ENCODE measurements at regions not wholly inside any gene's neighbourhood (a gene's known extent, or its start where the extent isn't known, plus 50 kb on each side); places are given as distances from the start of the nearest gene placed in this dataset.

GRCh38 chr13:91153372-91153771, 194.1 kb upstream of the MIR17HG start:
- peaks cover 16% of the 10 kb centered on the region for H3K4me1 ChIP-seq (ENCODE audit: low read length)
- H3K36me3 ChIP-seq (replicated peaks; ENCODE audit: low read depth, low read length), result no peaks in the 10 kb centered on the region
- H4K20me1 ChIP-seq (ENCODE audit: insufficient read depth, low read length), result no peaks in the 10 kb centered on the region
- H3K79me2 ChIP-seq (ENCODE audit: low read length), result no peaks in the 10 kb centered on the region
- no peaks in the 10 kb centered on the region for H3K9me3 ChIP-seq (ENCODE audit: insufficient read depth, low read length)
- no peak overlapping the region for H3K27ac ChIP-seq (ENCODE audit: low read length)
- no peak overlapping the region for H3K4me3 ChIP-seq (ENCODE audit: low read length)
- H3K4me2 ChIP-seq (ENCODE audit: low read length), result no peak overlapping the region
- TF ChIP-seq EZH2phosphoT487 (IDR thresholded peaks at IDR 0.05; ENCODE audit: low read depth), result no peak
- TF ChIP-seq, protein P1, sequence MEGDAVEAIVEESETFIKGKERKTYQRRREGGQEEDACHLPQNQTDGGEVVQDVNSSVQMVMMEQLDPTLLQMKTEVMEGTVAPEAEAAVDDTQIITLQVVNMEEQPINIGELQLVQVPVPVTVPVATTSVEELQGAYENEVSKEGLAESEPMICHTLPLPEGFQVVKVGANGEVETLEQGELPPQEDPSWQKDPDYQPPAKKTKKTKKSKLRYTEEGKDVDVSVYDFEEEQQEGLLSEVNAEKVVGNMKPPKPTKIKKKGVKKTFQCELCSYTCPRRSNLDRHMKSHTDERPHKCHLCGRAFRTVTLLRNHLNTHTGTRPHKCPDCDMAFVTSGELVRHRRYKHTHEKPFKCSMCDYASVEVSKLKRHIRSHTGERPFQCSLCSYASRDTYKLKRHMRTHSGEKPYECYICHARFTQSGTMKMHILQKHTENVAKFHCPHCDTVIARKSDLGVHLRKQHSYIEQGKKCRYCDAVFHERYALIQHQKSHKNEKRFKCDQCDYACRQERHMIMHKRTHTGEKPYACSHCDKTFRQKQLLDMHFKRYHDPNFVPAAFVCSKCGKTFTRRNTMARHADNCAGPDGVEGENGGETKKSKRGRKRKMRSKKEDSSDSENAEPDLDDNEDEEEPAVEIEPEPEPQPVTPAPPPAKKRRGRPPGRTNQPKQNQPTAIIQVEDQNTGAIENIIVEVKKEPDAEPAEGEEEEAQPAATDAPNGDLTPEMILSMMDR (IDR thresholded peaks at IDR 0.05; ENCODE audit: low read depth, low read length), result no peak
- H2AFZ ChIP-seq (ENCODE audit: low read depth, low read length), result no peak overlapping the region
- H3K27me3 ChIP-seq (ENCODE audit: low read depth, low read length), result no peaks in the 10 kb centered on the region
- H3K9ac ChIP-seq (ENCODE audit: low read length), result no peak overlapping the region

- Histone ChIP-seq H3K4me1 (ENCODE audit: low read length) (peaks cover 16% of the 10 kb centered on the region), H2AFZ (ENCODE audit: low read depth, low read length) (peak overlapping the region; percentile 92), H3K4me3 (ENCODE audit: low read length) (peak overlapping the region; percentile 34), H3K36me3 (replicated peaks; ENCODE audit: low read depth, low read length) (no peaks in the 10 kb centered on the region), H4K20me1 (ENCODE audit: insufficient read depth, low read length) (no peaks in the 10 kb centered on the region), H3K9me3 (ENCODE audit: insufficient read depth, low read length) (no peaks in the 10 kb centered on the region), H3K9ac (ENCODE audit: low read length) (no peak overlapping the region), H3K27ac (ENCODE audit: low read length) (peak overlapping the region; percentile 22), H3K4me2 (ENCODE audit: low read length) (peak overlapping the region; percentile 54), H3K79me2 (ENCODE audit: low read length) (no peaks in the 10 kb centered on the region), H3K27me3 (ENCODE audit: low read depth, low read length) (no peaks in the 10 kb centered on the region)
- TF ChIP-seq EZH2phosphoT487 (IDR thresholded peaks at IDR 0.05; ENCODE audit: low read depth), result no peak
- TF ChIP-seq, protein P1 (IDR thresholded peaks at IDR 0.05; ENCODE audit: low read depth, low read length), result no peak
Observed at GRCh38 chr13:91154558-91155353, 192.7 kb upstream of the MIR17HG start.

GRCh38 chr13:91155512-91156114, 191.9 kb upstream of the MIR17HG start:
- Histone ChIP-seq H3K9me3 (ENCODE audit: insufficient read depth, low read length) (no peaks in the 10 kb centered on the region), H3K36me3 (replicated peaks; ENCODE audit: low read depth, low read length) (no peaks in the 10 kb centered on the region), H3K27me3 (ENCODE audit: low read depth, low read length) (no peaks in the 10 kb centered on the region), H3K27ac (ENCODE audit: low read length) (peak overlapping the region; percentile 22), H3K9ac (ENCODE audit: low read length) (no peak overlapping the region), H3K4me2 (ENCODE audit: low read length) (peak overlapping the region; percentile 54), H3K79me2 (ENCODE audit: low read length) (no peaks in the 10 kb centered on the region), H4K20me1 (ENCODE audit: insufficient read depth, low read length) (no peaks in the 10 kb centered on the region), H3K4me1 (ENCODE audit: low read length) (peaks cover 16% of the 10 kb centered on the region), H3K4me3 (ENCODE audit: low read length) (peak overlapping the region; percentile 34; the same call in 1 of the 2 replicates), H2AFZ (ENCODE audit: low read depth, low read length) (peak overlapping the region; percentile 92)
- no peak for TF ChIP-seq EZH2phosphoT487 (IDR thresholded peaks at IDR 0.05; ENCODE audit: low read depth)
- TF ChIP-seq, protein P1 (IDR thresholded peaks at IDR 0.05; ENCODE audit: low read depth, low read length), result no peak

DNA sequence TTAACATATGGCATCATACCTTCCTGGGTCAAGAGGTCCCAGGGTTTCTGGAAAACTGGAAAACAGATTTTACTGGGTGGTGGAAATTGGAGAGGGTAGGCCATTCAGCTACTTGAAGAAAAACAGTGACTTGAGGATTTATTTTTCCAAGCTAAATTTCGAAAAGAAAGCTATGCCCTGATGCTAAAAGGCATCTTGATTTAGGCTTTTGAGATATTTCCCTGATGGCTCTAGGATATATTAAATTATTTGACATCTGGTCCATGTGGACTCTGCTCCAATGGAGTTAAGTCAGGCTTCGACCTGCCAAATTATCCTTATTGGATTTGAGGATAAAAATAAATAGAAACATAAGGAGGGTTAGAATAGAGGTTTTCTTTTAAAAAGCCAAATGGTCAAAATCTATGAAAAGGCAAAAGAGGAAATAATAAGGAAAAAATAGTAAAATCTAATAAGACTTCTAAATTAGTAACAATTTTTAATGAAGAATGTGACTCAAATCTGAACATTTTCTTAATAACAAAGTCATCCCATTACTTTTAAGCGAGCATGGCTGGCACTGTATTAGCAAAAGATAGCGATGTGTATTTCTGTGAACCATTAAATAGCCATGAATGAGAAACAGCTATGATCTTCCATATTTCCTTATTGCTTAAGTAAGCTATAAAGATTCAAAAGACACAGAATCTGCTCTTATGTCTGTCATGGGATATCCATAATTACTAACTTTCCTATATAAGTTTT, 190.0 kb upstream of the MIR17HG start:
- Histone ChIP-seq H3K9ac (ENCODE audit: low read length) (no peak overlapping the region), H3K36me3 (replicated peaks; ENCODE audit: low read depth, low read length) (no peaks in the 10 kb centered on the region), H3K27me3 (ENCODE audit: low read depth, low read length) (no peaks in the 10 kb centered on the region), H3K4me2 (ENCODE audit: low read length) (no peak overlapping the region), H4K20me1 (ENCODE audit: insufficient read depth, low read length) (no peaks in the 10 kb centered on the region), H2AFZ (ENCODE audit: low read depth, low read length) (no peak overlapping the region), H3K79me2 (ENCODE audit: low read length) (no peaks in the 10 kb centered on the region), H3K9me3 (ENCODE audit: insufficient read depth, low read length) (no peaks in the 10 kb centered on the region), H3K4me3 (ENCODE audit: low read length) (no peak overlapping the region), H3K27ac (ENCODE audit: low read length) (no peak overlapping the region), H3K4me1 (ENCODE audit: low read length) (peaks cover 19% of the 10 kb centered on the region)
- TF ChIP-seq EZH2phosphoT487 (IDR thresholded peaks at IDR 0.05; ENCODE audit: low read depth), result no peak

Measured in OCI-LY3 (cell line).